HG02870 (cell line): ENCODE measurements at regions not wholly inside any gene's neighbourhood (a gene's known extent, or its start where the extent isn't known, plus 50 kb on each side); places are given as distances from the start of the nearest gene placed in this dataset.

Experiments
- ATAC-seq: cut with Tn5 transposase; IDR thresholded peaks from one replicate; pipeline ENCODE4 v1.9.1; 2021; ENCODE audit warnings: mild to moderate bottlenecking, moderate library complexity; ENCODE audit not compliant: unreplicated experiment

DNA sequence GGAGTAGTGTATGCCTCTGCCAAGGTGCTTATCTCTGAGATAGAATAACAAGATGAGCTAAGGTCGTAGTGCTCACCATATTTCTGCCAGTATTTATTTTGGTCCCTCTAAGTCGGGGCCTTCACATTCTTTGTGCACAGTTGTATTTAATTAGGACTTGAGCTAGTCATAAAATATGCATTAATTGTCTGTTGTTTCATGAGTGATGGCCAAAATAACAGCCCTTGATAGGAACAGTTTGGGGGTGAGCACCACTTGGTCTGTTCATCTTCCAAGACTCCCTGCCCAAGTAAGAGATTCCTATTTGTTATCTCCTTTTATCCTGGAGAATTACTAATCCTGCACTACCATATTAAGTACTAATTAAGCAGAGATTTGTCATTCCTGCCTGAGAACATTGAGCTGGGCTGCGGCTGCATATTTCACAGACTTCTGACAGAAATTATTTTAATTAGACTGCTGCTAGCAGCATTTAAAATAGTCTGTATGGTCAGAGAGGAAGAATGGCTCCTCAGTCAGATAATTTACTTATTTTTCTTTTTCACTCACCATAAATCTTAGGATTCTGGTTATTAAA, 435.1 kb downstream of the MTX2 start:
- ATAC-seq = no peak

DNA sequence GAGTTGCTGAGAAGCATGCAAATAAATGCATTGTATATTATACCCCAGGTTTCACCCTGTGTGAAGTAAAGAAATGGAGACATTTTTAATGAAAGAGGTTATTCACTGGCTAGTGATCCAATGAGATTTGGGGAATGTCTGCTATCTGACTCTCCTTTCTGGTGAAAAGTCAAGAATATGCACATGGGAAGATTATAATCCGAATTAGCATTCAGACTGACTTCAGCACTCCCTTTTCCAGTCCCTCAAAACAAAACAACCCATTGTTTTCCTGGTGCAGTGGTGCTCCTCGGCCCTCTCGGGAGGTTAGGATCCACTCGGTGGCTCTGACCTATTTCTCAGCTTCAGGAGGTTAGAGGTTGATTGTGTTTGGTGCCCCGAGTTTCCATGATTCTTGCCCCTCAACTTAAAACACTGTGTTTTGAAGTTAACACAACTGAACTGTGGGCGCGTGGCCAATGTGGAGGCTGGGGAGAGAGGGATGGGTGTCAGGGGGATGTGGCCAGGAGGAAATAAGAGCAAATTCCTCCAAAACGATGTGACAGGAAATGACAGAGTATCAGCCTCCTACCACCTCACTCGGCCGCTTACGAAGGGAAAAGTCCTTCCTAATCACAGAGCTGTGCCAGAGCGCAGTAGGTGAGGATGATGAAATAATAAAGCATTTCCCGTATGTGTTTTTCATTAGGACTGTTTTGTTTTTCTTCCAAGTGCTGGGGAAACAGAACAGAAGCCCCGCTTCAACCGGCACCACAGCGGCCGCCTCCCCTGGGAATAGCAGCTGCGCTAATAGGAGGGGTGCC, 440.1 kb downstream of the MTX2 start:
- no peak for ATAC-seq

DNA sequence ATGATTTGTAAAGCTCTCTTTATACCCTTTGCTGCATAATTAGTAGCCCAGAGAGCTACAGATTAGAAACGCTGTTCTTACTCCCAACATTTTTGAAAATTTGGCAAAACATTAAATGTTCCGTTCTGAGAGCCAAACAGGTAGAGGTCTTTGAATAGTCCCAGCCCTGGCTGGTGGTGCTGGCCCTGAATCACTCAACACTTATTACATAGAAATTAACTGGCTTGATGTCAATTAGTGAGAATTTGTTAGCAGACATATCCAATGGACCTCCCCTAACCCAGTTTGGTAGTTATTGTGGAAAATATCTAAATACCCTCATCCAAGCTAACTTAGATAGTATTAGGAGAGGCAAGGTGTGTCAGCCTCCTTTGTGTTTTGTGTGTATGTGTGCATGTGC, 440.7 kb downstream of the MTX2 start:
- no peak for ATAC-seq

DNA sequence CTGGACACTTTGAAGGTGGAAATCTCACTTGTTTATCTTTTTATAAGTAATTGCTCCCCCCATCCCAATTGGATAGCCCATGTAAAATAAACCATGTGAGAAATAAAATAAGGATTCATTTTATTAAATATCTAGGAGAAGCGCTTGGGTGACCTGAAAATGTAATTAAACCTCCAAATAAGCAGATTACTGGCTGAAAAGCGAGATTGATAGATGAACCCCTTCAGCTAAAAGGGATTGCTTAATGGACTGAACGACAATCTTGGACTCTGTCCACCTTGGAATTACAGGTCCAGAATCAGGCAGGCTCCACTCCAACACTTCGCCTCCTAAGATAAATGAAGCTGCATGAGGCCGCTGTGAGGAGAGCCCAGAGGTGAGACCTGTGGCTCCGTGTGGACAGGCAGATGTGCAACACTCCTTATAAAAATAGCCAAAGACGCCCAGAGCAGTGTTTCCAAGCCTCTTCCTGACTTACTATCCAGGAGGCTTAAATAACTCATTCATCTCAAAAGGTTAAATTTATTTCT, 441.5 kb downstream of the MTX2 start:
- no peak for ATAC-seq

- ATAC-seq = no peak
These were observed 456.8 kb downstream of the MTX2 start for GRCh38 chr2:176725873-176726645.

GRCh38 chr2:176727696-176728095, 458.5 kb downstream of the MTX2 start:
- ATAC-seq = no peak

GRCh38 chr2:176729706-176730569, 460.7 kb downstream of the MTX2 start:
- no peak for ATAC-seq

GRCh38 chr2:176732780-176733179, 463.5 kb downstream of the MTX2 start:
- no peak for ATAC-seq

DNA sequence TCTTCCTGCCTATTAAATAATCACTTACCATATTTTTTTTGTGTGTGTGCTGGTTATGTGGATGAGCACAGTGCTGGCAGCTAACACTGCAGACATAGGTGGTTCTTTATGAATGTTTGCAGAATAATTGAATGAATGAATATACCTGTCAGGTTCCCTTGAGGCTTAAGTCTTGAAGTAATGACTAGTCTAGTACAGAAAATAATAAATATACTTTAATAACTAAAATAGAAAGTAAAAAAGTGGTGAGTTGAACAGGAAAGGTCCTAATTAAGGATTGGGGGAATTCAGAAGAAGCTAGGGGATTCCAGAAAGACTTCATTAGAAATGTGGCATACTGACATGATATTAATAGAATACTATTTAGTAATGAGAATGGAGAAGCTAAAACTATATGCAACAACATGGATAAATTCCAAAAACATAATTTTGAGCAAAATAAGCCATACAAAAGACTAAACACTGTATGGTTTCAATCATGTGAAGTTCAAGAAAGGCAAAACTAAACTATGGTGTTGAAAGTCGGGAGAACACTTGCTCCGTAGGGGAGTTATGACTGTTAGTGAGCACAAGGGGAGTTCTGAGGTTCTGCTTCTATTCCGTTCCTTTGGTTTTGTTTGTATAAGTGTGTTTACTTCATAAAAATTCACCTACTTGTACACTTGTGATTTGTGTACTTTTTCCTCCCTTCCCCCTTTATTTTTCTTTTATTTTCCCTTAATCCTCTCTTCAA, 464.6 kb downstream of the MTX2 start:
- no peak for ATAC-seq

- no peak for ATAC-seq
These were observed 465.6 kb downstream of the MTX2 start for GRCh38 chr2:176734868-176735267.

DNA sequence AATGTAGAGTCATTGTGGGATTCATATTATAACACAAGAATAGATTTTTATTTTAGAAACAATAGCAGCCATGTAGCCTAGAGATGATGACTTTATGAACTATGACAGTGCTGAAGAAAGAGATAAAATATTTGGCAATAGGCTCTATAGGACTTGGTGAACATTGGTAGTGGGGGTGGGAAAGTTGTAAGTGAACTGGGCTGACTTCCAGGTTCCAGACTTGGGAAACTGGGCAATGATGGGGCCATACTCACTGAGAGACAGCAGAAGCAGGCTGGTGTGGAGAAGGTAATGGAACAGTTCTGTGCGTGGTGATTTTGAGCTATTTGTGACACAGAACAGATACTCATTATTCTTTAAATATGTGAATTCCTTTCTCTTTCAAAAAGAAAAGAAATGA, 470.3 kb upstream of the HNRNPA3 start:
- ATAC-seq = no peak

DNA sequence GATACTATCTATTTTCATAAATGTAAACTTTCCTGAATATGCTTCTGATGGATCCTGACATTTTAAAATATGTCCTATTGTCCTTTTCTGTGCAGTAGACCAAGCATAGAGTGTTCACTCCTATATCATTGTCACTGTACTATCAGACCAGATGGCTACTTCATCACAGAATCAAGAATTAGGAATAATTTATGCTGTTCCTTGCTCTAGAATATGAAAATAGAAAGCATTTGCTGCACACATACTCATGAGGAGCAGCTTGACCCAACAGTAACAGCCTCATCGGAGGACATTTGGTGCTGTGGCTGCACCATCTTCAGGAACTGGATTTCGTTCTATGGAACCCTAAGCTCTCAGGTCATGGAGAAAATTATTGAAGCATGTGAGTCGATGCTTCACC, 468.9 kb upstream of the HNRNPA3 start:
- no peak for ATAC-seq

GRCh38 chr2:176744146-176744545, 468.4 kb upstream of the HNRNPA3 start:
- no peak for ATAC-seq

- no peak for ATAC-seq
These were observed 466.9 kb upstream of the HNRNPA3 start for GRCh38 chr2:176745543-176746200.

DNA sequence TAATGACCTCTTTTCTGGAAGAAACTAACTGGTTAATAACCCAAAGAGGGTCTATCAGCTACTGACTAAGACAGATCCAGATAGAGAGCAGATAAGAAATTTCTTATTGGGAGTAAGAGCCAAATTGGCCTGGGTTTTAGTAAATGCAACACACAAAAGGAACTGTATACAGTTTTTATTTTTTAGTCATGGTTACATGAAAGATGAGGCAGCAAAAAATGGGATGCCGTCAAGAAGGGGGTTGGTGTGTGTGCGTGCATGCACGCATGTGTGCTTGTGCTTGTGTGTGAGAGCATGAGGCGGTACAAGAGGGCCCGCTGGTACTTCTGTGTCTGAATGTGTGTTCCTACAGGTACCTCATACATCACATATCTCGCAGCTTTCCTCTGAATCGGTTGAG, 466.2 kb upstream of the HNRNPA3 start:
- ATAC-seq = no peak

DNA sequence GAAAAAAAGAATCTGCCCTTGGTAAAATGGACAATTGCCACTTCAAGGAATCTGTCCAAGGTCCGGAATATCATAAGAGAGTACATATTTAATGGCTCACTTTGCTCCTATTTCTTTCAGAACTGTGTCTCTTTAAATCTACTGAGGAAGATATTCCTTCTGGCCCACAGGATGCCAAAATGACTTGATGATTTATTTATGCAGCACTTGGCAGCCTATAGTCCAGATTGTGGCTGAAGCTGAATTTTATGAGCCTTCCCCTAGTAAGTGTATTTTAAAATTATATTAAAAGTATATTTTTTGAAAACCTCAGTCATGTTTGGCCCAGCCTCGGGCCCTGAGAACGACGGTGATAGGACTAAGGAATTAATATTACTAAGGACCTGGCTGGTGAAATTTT, 465.1 kb upstream of the HNRNPA3 start:
- ATAC-seq = no peak

- ATAC-seq = no peak
These were observed 464.7 kb upstream of the HNRNPA3 start for GRCh38 chr2:176747928-176748327.

- no peak for ATAC-seq
These were observed 463.9 kb upstream of the HNRNPA3 start for GRCh38 chr2:176748662-176749061.
